ENCODE measurements at regions not wholly inside any gene's neighbourhood (a gene's known extent, or its start where the extent isn't known, plus 50 kb on each side); places are given as distances from the start of the nearest gene placed in this dataset.
"Not testable (repeated sequence)": the region's sequence is repeated elsewhere in the genome, so short reads cannot be mapped to it uniquely, and the experiment has no call there.

- DNase-seq, result not testable (repeated sequence)
These were observed 860.4 kb upstream of the DEFB115 start for GRCh38 chr20:30397111-30397510.

- not testable (repeated sequence) for DNase-seq
These were observed 852.4 kb upstream of the DEFB115 start for GRCh38 chr20:30405061-30405460.

GRCh38 chr20:30405585-30405984 lies 851.9 kb upstream of the DEFB115 start:
- not testable (repeated sequence) for DNase-seq

GRCh38 chr20:30406370-30406769 lies 851.1 kb upstream of the DEFB115 start:
- DNase-seq, result not testable (repeated sequence)

GRCh38 chr20:30412972-30413371 lies 844.5 kb upstream of the DEFB115 start:
- no peak for DNase-seq

GRCh38 chr20:30417387-30417786 lies 840.1 kb upstream of the DEFB115 start:
- DNase-seq, result not testable (repeated sequence)

GRCh38 chr20:30418378-30418777 lies 839.1 kb upstream of the DEFB115 start:
- not testable (repeated sequence) for DNase-seq

- DNase-seq, result no peak
These were observed 838.0 kb upstream of the DEFB115 start for GRCh38 chr20:30419466-30419865.

GRCh38 chr20:30419871-30420420 lies 837.5 kb upstream of the DEFB115 start:
- DNase-seq, result not testable (repeated sequence)

Measured in right forelimb (tissue), 1 donor.